Forelimb muscle (tissue), 1 donor: ENCODE measurements at regions not wholly inside any gene's neighbourhood (a gene's known extent, or its start where the extent isn't known, plus 50 kb on each side); places are given as distances from the start of the nearest gene placed in this dataset.
"Not testable (repeated sequence)": the region's sequence is repeated elsewhere in the genome, so short reads cannot be mapped to it uniquely, and the experiment has no call there.

Experiments used
- DNase-seq: peaks from one replicate; pipeline ENCODE4 v3.0.0-alpha.2; 2013; ENCODE audit warnings: low read depth

DNA sequence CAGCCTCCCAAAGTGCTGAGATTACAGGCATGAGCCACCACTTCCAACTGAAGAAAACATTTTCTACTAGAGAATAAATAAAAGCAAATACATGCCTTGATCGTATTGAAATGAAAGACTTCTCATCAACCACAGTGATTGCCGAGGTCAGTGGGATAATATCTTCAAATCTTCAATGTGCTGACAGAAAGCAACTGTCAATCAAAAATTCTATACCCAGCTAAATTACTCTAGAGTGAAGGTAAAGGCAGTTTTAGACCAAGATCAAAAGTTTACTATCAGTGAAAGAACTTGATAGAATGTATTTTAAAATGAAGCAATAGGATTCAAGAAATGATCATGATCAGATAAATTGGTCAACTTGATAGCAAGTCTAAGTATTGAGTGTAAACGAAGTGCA, 130.6 kb downstream of the BRD1 start:
- DNase-seq, result no peak

DNA sequence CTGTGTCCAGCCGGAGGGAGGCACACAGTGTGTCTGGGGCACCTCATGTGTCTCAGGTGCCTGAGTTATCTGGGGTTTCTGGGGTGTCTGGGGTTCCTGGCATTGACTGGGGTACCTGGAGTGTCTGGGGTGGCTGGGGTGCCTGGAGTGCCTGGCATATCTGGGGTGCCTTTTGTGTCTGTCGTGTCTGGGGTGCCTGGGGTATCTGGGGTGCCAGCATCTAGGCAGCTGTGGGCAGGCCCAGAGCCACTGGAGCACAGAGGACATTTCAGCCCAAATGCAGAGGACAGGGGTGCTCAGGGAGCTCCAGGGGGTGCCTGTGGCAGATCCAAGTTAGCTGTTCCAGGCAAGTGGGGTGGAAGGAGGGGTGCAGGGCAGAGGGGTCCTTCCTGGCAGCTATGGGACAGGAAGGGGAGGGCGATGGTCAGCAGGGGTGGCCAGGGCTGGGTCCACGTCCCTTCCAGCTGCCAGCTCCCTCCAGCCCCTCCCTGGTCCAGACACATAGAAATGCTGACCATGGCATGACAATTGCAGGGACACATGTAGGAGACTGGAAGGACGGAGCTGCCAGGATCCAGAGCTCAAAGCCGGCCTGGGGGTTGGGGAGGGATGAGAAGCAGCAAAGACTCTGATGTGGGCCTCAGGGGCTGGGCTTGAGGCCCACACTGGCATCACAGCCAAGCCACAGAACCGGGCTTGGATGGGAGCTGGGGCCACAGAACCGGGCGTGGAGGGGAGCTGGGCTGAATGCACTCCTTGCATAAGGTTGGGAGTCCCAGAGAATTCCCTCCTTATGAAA, 133.0 kb downstream of the BRD1 start:
- no peak for DNase-seq

DNA sequence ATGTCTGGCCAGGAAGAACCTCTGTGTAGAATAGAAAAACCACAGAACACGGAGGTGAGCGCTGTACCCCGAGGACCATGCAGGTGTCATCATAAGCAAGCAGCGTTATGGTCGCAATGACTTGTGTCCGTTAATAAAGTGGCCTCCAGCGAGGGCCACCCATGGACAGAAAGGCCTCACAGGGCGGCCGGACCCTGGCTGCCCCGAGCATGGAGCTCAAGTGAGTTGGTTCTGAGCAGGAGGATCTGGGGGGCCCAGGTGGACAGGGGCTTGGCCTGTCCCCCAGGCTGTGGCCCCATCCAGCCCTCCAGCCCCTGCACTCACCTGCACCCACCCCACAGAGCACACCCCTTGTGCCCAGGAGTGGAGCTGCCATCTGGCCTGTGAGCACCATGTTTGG, 133.8 kb downstream of the BRD1 start:
- no peak for DNase-seq

DNA sequence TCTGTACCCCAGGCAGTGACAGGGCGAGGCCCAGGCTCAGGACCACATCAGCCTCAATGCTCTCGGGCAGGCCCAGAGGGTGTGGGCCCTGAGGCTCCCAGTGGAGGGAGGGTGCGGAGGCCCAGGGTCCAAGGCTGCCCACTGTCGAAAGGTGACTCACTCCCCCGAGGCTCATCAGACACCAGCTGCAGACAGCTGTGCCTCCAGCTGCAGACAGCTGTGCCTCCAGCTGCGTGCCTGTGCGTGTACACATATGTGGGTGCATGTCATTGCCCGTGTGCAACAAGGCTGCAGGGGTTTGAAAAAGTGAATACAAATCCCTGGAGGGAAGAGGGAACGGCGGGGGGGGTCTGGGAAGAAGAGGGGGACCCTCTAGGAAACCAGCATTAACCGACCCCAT, 134.3 kb downstream of the BRD1 start:
- no peak for DNase-seq

DNA sequence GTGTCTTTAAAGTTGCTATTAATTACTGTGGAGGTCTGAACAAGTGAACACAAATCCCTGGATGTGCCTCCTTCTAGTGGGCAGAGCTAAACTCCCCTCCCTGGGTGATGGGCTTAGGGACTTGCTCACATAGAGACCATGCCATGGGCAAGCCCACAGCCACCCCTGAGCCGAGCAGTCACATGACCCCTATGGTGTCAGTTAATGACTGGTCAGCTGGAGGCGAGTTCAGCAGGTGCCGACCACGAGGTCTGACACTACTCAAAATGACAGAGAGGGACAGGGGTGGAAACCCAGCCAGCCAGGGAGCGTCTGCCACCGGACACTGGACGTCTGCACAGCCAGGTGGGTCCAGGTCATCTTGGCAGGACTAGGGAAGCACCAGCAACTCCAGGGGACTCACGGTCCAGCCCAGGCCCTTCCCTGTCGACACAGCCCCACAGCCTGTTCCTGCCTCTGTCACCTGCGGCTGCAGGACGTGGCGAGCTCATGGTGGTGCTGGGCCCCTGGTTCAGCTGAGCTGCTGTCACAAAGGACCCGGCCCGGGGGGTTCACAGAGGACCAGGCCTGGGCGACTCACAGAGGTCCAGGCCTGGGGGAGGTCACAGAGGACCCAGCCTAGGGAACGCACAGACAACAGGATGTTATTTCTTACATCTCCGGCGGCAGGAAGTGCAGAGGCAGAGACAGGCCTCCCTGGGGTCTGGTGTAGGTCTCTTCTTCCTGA, 135.0 kb downstream of the BRD1 start:
- no peak for DNase-seq

DNA sequence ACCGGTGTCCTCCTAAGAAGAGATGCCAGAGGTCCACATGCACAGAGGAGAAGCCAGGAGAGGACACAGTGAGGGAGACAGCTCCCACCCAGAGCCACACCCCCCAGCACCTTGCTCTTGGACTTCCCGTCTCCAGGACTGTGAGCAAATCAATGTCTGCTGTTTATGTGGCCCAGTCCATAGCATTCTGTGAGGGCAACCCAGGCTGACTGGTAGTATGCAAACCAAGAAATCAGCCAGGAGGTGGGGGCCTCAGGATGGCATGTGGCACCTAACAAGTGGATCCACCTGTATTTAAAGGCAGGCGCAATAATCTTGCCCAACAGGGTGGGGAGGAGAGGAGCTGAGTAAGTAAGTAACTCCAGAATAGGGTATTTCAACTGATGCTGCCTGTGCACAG, 136.4 kb downstream of the BRD1 start:
- DNase-seq, result no peak

DNA sequence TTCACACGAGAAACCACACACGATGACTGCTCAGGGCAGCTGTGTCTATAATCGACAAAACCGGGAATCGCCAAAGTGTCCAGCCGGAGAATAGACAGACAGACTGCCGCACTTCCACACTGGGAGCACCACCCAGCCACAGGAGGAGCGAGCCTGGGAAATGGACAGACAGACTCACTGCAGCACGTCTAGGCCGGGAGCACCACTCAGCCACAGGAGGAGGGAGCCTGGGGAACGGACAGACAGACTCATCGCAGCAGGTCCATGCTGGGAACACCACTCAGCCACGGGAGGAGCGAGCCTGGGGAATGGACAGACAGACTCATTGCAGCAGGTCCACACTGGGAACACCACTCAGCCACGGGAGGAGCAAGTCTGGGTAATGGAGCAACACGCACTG, 137.2 kb downstream of the BRD1 start:
- no peak for DNase-seq

DNA sequence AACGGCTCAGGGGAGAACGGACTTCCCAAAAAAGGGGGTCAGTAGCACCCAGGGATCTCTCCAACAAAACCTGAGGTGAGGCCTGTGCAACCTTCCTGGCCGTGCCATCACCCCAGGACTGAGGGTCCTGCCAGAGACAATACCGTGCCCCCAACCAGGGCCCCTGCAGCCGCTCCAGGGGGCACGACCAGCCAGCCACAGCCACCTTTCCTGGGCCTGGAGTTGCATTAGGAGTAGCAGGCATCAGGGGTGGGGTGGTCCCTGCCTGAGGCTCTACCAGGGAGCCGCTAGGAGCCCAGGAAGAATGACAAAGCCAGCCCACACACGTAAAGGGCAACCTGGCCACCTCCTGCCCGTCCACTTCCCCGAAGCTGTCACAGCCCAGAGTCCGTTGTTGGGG, 137.8 kb downstream of the BRD1 start:
- DNase-seq, result no peak

DNA sequence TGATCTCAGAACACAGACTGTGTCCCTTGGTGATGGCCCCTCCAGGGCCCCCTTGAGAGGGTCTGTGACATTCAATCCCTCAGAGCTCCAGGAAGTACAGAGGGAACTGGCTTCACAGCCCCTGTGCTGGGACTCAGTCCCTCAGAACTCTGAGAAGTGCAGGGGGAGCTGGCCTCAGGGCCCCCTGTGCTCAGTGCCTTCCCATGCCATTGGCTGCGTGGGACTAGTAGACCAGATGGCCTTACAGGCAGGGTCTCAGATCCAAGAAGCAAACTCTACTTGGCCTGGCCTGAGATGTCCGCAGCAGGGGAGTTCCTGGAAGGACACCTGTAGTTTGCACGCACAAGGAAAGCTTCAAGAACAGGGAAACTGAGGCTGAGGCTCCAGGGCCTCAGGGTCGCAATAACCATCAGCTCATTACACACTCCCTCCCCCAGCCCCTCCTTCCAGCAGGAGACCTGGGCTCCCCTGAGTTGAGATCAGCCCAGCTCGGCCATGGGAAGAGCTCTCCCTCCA, 138.4 kb downstream of the BRD1 start:
- no peak for DNase-seq

DNA sequence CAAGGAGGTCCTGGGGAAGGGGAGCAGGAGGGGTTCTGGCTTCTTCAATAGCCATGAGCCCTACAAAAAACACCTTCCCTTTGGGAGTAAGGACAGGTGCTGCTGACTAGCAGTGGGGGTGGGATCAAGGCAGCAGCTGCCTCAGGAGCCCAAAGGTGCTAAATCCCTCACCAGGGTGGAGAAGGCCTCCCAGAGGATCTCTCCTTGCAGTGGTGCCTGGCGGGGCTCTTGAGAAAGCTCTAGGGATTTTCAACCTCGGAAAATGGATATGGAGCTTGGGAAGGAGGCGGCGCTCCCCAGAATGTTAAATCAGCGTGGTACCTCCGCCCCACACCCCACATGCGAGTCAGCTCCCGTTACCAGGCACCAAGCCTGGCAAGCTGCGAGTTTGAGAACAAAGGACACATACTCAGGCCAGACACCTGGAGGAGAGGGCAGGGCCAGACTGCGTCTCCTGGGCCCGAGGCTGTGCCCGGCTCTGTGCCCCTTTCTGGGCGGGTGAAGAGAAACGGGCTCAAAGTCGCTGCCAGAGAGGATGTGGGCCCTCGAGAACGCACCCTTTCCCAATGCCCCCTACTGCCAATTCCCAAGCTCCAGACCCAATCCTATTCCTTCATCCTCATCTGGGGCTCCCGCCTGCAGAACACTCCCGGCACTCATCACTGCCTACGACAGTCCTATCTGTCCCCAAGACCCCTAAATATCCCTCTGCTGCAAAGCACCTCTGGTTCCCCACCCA, 139.0 kb downstream of the BRD1 start:
- no peak for DNase-seq

DNA sequence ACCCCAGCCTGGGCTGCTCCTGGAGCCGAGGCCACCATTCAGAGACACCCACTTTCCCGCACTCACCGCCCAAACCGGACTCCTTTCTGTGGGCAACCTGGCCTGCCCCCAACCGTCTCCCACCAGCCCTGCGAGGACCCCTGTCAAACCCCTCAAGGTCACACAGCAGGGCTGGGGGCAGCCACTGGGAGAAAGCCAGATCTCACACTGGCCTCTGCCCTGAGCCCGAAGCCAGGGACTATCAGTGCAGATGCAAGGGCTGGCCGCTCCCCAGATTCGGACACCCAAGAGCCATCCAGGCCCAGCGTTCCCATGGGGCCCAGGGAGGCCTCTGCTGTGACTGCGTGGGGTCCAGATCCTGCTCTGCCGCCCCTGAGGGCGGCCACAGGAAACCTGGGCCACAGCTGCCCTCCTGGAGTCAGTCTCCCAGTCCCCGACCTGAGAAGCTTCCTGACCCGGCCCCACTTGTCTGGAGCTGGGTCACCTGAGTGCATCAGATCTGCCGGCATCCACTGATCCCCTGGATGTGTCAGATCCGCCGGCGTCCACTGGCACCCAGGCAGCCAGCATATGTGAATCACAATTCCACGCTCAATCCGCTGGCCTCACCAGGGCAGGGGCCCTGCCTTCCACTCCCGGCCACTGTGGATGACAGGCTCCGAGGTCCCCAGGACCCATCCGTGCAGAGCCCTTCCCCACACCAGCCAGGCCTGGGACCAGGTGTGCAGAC, 139.7 kb downstream of the BRD1 start:
- DNase-seq, result no peak

DNA sequence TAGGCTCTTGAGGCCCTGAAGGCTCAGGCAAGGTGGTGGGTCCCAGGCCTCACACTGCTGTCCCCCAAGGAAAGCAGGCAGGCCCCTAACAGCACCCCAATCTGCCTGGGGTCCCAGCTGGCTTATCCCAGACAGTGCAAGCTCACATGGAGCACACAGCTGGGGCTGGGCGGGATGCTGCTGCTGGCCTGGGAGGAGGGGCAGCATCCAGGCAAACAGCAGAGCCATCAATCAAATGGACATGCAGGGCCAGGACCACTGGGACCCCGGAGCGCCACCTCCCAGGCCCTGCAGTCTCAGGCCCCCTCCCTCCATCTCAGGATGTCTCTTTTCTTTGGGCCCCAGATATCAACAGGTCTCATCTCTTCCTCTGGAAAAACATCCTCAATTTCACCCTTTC, 140.3 kb downstream of the BRD1 start:
- no peak for DNase-seq

DNA sequence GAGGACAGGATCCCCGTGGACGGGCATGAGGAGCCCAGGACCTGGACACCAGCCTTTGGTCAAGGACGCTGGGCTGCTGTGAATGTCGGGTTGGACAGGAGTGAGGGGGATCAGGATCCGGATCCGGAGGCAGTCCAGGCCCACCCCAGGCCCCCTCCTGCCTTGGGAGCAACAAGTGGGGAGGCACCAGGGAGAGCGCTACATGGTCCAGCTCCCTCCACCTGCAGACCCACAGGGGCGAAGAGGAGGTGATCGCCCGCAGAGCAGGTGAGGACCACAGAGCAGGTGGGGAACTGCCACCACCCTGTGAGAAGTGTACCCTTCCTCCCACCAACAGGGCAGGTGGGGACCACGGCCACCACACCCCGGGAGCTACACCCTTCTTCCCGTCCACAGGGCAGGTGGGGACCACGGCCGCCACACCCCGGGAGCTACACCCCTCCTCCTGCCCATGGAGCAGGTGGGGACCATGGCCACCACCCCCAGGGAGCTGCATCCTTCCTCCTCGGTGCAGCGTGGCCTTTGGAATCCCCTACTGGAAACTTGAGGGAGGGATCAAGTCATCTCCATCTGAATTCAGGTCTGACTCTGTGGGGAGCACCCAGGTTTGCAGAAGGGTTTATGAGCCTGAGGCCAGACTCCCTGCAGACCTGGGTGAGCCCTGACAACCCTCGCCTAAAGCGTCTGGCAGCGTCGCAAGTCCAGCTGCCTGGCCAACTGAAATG, 141.0 kb downstream of the BRD1 start:
- DNase-seq, result no peak

DNA sequence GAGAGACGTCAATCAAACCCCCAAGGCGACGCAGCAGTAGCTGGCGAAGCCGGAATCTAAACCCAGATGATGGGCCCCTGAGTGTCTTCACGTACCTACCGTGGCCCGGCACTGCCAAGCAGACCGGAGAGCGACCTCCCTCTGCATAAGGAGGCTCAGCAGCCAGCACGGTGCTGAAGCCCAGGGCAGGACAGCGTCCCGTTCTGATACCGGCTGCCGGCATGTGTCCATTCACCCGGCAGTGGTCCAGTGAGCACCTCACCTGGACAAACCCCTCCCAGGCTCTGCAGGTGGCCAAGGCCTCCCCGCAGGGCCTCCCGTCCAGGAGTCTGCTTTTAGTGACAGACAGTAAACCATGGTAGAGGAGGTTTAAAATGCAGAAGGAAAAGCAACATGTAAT, 142.0 kb downstream of the BRD1 start:
- DNase-seq, result no peak

DNA sequence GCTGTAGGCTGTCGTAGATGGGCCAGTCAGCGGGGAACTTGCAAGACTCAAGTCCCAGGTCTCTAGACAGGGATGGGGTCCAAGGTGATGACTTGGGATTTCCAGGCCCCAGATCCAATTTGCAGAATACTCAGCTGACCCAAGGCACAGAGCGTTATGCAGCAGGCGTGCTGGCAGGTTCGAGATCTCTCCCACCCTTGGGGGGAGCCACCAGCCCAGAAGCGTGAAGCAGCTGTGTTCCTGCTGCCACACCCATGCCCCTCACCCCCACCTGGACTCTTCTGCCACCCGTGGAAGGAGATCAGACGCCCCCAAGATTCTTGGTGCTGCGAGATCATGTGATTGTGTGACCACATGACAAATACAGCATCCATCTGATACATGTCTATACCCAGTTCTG, 142.6 kb downstream of the BRD1 start:
- DNase-seq, result no peak

DNA sequence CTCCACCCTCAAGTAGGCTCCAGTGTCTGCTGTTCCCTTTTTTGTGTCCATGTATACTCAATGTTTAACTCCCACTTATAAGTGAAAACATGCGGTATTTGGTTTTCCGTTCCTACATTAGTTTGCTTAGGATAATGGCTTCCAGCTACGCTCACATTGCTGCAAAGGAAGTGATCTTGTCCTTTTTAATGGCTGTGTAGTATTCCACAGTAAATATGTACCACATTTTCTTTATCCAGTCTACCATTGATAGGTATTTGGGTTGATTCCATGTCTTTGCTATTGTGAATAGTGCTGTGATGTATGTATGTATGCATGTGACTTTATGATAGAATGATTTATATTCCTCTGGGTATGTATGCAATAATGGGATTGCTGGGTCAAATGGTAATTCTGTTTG, 144.6 kb downstream of the BRD1 start:
- no peak for DNase-seq

DNA sequence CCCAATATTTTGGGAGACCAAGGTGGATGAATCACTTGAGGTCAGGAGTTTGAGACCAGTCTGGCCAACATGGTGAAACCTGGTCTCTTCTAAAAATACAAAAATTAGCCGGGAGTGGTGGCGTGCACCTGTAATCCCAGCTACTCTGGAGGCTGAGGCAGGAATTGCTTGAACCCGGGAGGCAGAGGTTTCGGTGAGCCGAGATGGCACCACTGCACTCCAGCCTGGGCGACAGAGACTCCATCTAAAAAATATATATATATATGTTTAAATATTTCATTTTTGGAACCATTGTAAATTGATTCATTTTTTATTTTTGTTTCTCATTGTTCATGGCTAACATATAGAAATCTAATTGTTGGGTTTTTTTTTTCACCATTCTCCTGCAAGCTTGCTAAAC, 146.9 kb downstream of the BRD1 start:
- DNase-seq, result not testable (repeated sequence)

DNA sequence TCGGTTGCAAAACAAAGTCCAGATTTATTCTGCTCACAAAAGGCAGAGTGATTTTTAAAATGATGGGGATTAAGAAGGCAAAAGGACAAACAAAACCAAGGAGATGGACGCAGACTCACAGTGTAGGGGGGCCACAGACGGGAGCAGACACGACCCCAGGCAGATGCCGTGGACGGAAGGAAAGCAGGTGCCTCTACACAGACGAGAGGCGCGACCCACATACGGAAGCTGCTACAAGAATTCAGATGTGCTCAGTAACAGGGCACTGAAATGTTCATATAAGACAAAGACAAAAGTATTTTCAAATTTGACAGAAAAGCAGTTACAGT, 148.9 kb downstream of the BRD1 start:
- no peak for DNase-seq

DNA sequence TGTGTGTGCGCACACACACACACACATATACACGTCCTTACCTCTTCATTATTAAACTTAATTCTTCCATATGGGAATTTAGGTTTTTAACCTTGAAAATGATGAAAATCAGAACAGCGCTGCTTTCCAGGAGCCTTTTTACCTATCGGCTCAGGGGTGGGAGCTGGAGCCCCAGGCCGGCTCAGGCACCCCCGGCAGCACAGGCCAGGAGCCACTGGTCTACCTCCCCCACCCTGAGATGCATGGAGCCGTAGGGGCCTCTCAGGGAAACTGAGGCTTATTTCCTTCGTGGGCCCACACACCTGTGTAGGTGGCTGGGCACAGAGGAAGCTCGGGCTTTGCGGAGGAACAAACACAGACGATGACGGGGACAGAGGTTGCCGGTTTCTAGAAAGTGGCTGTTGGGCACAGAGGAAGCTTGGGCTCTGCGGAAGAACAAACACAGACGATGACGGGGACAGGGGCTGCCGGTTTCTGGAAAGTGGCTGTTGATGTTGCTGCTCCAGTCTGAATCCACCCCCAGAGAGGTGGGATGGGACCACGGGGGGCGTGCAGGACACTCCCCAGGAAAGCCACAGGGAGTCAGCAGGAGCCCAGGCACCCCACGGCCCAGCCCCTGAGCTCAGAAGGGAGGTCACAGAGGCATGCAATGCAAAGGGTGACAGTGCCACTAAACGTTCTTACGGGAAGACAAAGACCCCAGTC, 149.4 kb downstream of the BRD1 start:
- DNase-seq, result no peak

DNA sequence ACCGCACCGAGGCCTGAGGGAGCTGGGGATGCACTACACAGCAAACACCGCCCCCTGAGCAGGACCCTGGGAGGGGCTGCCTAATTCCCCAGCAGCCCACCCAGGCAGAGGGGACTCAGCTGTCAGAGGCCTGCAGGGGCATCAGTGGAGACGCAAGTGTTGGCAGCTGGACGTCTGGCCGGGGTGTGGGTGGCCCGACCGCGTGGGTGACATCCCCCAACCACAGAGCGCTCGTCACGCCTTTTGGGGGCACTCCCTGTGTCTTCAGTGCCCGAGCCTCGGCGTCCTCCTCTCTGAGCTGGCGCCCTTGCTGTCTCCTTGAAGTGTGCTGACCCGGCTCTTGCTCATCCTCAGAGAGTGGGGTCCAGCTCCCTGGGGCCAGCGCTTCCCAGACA, 150.2 kb downstream of the BRD1 start:
- no peak for DNase-seq
